HUES6 (cell line): ENCODE measurements at regions not wholly inside any gene's neighbourhood (a gene's known extent, or its start where the extent isn't known, plus 50 kb on each side); places are given as distances from the start of the nearest gene placed in this dataset.

Experiments used
- H3K27ac ChIP-seq: 2 replicates; pipeline ENCODE4 v1.7.0; 2013; ENCODE audit warnings: low read depth, mild to moderate bottlenecking, low read length, inconsistent platforms
- H3K27me3 ChIP-seq: 2 replicates; pipeline ENCODE4 v1.6.1; 2013; ENCODE audit warnings: low read length; ENCODE audit not compliant: control insufficient read depth, insufficient read depth
- H3K36me3 ChIP-seq: 2 replicates; pipeline ENCODE4 v1.6.1; 2013; ENCODE audit warnings: low read length; ENCODE audit not compliant: control insufficient read depth, insufficient read depth
- H3K4me1 ChIP-seq: 2 replicates; pipeline ENCODE4 v1.6.1; 2013; ENCODE audit warnings: low read length; ENCODE audit not compliant: control insufficient read depth, insufficient read depth
- H3K4me3 ChIP-seq: 2 replicates; pipeline ENCODE4 v1.5.1; 2013; ENCODE audit warnings: low read depth, low read length
- H3K9ac ChIP-seq: one replicate; pipeline ENCODE4 v1.6.1; 2013; ENCODE audit warnings: mild to moderate bottlenecking, low read length
- H3K9me3 ChIP-seq: 2 replicates; pipeline ENCODE4 v1.6.1; 2013; ENCODE audit warnings: low read depth, low read length; ENCODE audit not compliant: control insufficient read depth, insufficient read depth

DNA sequence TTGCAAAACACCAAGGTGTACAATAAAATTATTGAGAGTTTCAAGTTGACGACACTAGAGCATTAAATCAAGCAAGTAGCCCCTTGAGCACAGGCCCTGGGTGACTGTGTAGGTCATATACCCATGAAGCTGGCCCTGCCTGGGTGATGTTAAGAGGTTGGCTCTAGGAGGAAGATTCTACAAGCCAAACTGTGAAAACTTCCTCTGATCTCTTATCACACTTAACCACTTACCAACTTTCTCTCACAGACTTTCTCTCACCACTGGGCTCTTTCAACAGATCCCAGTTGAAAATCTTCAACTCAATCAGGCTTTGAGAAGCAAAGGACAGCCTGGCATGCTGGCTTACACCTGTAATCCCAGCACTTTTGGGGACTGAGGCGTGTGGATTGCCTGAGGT is 186.9 kb upstream of the BTG1 start:
- Histone ChIP-seq H3K9me3 (no peaks in the 10 kb centered on the region), H3K4me3 (no peak overlapping the region), H3K4me1 (no peaks in the 10 kb centered on the region), H3K9ac (no peak overlapping the region), H3K36me3 (no peaks in the 10 kb centered on the region), H3K27ac (no peak overlapping the region), H3K27me3 (no peaks in the 10 kb centered on the region)

GRCh38 chr12:92331383-92331782 is 185.7 kb upstream of the BTG1 start:
- Histone ChIP-seq H3K9ac (no peak overlapping the region), H3K9me3 (no peaks in the 10 kb centered on the region), H3K4me3 (no peak overlapping the region), H3K36me3 (no peaks in the 10 kb centered on the region), H3K27me3 (no peaks in the 10 kb centered on the region), H3K4me1 (no peaks in the 10 kb centered on the region), H3K27ac (no peak overlapping the region)

- Histone ChIP-seq H3K36me3 (no peaks in the 10 kb centered on the region), H3K27ac (no peak overlapping the region), H3K27me3 (no peaks in the 10 kb centered on the region), H3K4me1 (no peaks in the 10 kb centered on the region), H3K9me3 (no peaks in the 10 kb centered on the region), H3K9ac (no peak overlapping the region), H3K4me3 (no peak overlapping the region)
Observed at GRCh38 chr12:92330654-92331053, 185.0 kb upstream of the BTG1 start.

DNA sequence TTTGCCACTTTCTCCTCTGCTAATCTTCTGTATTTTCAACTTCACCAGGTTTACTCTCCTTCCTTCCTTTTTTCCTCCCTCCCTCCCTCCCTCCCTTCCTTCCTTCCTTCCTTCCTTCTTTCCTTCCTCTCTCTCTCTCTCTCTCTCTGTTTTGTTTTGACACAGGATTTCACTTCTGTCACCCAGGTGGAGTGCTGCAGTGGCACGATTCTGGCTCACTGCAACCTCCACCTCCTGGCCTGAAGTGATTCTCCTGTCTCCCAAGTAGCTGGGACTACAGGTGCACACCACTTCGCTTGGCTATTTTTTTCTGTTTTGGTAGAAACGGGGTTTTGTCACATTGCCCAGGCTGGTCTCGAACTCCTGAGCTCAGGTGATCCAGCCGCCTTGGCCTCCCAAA is 181.2 kb upstream of the BTG1 start:
- no peak overlapping the region for H3K27ac ChIP-seq
- H3K9me3 ChIP-seq, result no peaks in the 10 kb centered on the region
- no peaks in the 10 kb centered on the region for H3K36me3 ChIP-seq
- H3K27me3 ChIP-seq, result no peaks in the 10 kb centered on the region
- H3K9ac ChIP-seq, result no peak overlapping the region
- no peak overlapping the region for H3K4me3 ChIP-seq
- no peaks in the 10 kb centered on the region for H3K4me1 ChIP-seq

DNA sequence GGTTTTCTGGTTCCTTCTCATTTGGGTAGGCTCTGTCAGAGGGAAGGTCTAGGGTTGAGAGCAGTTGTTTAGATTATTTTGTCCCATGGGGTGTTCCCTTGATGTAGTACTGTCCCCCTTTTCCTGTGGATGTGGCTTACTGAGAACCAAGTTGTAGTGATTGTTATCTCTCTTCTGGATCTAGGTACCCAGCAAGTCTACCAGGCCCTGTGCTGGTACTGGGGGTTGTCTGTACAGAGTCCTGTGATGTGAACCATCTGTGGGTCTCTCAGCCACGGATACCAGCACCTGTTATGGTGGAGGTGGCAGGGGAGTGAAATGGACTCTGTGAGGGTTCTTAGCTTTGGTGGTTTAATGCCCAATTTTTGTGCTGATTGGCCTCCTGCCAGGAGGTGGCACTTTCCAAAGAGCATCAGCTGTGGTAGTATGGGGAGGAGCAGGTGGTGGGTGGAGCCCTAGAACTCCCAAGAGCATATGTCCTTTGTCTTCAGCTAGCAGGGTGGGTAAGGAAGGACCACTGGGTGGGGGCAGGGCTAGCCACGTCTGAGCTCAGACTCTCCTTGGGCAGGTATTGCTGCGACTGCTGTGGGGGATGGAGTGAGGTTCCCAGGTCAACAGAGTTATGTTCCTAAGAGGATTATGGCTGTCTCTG is 179.3 kb upstream of the BTG1 start:
- Histone ChIP-seq H3K4me3 (no peak overlapping the region), H3K9ac (no peak overlapping the region), H3K27ac (no peak overlapping the region), H3K4me1 (no peaks in the 10 kb centered on the region), H3K9me3 (no peaks in the 10 kb centered on the region), H3K27me3 (no peaks in the 10 kb centered on the region), H3K36me3 (no peaks in the 10 kb centered on the region)

GRCh38 chr12:92312463-92312964 is 166.9 kb upstream of the BTG1 start:
- H3K36me3 ChIP-seq, result no peaks in the 10 kb centered on the region
- no peak overlapping the region for H3K4me3 ChIP-seq
- H3K9ac ChIP-seq, result no peak overlapping the region
- H3K27me3 ChIP-seq, result no peaks in the 10 kb centered on the region
- H3K9me3 ChIP-seq, result no peaks in the 10 kb centered on the region
- no peak overlapping the region for H3K27ac ChIP-seq
- no peaks in the 10 kb centered on the region for H3K4me1 ChIP-seq

- H3K9ac ChIP-seq, result no peak overlapping the region
- H3K27me3 ChIP-seq, result no peaks in the 10 kb centered on the region
- H3K4me1 ChIP-seq, result peaks cover 18% of the 10 kb centered on the region
- no peaks in the 10 kb centered on the region for H3K36me3 ChIP-seq
- no peak overlapping the region for H3K27ac ChIP-seq
- H3K9me3 ChIP-seq, result no peaks in the 10 kb centered on the region
- no peak overlapping the region for H3K4me3 ChIP-seq
Observed at GRCh38 chr12:92304371-92305055, 158.9 kb upstream of the BTG1 start.

GRCh38 chr12:92302041-92302829 is 156.6 kb upstream of the BTG1 start:
- Histone ChIP-seq H3K9me3 (no peaks in the 10 kb centered on the region), H3K4me3 (no peak overlapping the region), H3K36me3 (no peaks in the 10 kb centered on the region), H3K9ac (no peak overlapping the region), H3K27ac (no peak overlapping the region), H3K27me3 (no peaks in the 10 kb centered on the region), H3K4me1 (peaks cover 18% of the 10 kb centered on the region)

DNA sequence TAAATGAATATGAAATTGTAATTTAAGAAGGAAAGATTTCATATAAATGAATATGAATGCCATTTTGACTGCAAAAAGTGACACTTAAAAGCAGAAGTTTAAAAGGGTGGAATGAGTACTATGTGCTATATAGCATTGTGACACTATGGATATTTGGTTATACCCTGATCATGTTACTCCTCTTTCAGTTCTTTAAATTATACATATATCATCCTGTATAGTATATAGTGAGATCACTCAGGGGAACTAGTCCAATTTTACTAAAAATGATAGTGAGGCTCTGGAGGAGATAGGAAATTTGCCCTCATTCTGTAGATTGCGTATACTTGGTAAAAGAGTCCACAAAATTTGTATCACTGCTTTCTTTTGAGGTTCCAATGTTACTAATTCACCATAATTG is 155.7 kb upstream of the BTG1 start:
- Histone ChIP-seq H3K9me3 (no peaks in the 10 kb centered on the region), H3K4me1 (peaks cover 18% of the 10 kb centered on the region), H3K9ac (no peak overlapping the region), H3K27ac (no peak overlapping the region), H3K36me3 (no peaks in the 10 kb centered on the region), H3K4me3 (no peak overlapping the region), H3K27me3 (no peaks in the 10 kb centered on the region)

- Histone ChIP-seq H3K4me1 (peaks cover 18% of the 10 kb centered on the region), H3K9me3 (no peaks in the 10 kb centered on the region), H3K27me3 (no peaks in the 10 kb centered on the region), H3K9ac (no peak overlapping the region), H3K36me3 (no peaks in the 10 kb centered on the region), H3K27ac (no peak overlapping the region), H3K4me3 (no peak overlapping the region)
Observed at GRCh38 chr12:92300777-92301176, 155.1 kb upstream of the BTG1 start.

GRCh38 chr12:92299744-92300143 is 154.1 kb upstream of the BTG1 start:
- Histone ChIP-seq H3K9ac (no peak overlapping the region), H3K36me3 (no peaks in the 10 kb centered on the region), H3K4me1 (peaks cover 14% of the 10 kb centered on the region; the same call in 1 of the 2 replicates), H3K4me3 (no peak overlapping the region), H3K9me3 (no peaks in the 10 kb centered on the region), H3K27ac (no peak overlapping the region), H3K27me3 (no peaks in the 10 kb centered on the region)
